Erythroblast (primary cell): ENCODE measurements at regions not wholly inside any gene's neighbourhood (a gene's known extent, or its start where the extent isn't known, plus 50 kb on each side); places are given as distances from the start of the nearest gene placed in this dataset.

Source experiments
- DNase-seq, 2 experiments: peaks; one replicate each; lab custom pipeline; 2025; lab: John Stamatoyannopoulos, UW
- GATA1 ChIP-seq: IDR thresholded peaks from 2 replicates; pipeline ENCODE4 v1.6.1; 2011; ENCODE audit warnings: low read depth, mild to moderate bottlenecking, control low read depth, low read length, moderate library complexity
- POLR2A ChIP-seq: IDR thresholded peaks from 2 replicates; pipeline ENCODE4 v1.6.1; 2011; ENCODE audit warnings: mild to moderate bottlenecking, low read length

DNA sequence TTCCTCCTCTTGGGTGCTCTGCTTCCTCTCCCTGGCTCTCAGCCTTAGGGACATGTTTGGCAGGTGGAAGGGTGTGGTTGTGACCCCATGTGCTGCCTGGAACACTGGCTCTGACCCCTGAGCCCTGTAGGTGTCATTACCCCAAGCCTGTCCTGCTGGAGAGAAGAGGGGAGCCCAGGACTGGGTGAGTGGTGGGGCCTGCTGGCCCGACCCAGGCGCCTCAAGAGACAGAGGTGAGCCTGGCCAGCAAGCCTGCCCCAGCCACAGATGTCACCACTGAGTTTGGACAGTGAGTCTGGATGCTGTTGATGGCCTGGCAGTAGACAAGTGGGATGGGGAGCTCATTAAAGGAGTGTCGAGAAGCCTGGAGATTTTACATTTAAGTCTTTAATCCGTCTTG, 1112.2 kb downstream of the BRD1 start:
- no peak for DNase-seq
- TF ChIP-seq POLR2A (no peak), GATA1 (no peak)

DNA sequence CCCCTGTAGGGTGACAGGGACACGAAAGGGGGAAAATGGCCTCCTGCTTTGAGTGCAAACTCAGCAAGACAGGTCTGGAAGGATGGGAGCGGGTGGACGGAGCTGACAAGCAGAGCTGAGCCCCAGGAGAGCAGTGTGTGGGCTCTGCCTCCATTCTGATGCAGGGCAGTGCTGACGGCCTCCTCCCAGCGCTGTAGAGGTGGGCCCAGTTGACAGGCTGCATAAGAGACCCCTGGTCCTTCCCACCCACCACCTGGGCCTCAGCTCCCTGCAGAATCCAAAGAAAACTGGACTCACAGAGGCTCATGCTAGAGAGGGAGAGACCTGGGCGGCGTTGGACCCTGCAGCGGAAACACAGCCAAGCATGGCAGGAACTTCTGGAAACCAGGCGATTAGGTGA, 1113.4 kb downstream of the BRD1 start:
- TF ChIP-seq GATA1 (no peak), POLR2A (no peak)
- no peak for DNase-seq

DNA sequence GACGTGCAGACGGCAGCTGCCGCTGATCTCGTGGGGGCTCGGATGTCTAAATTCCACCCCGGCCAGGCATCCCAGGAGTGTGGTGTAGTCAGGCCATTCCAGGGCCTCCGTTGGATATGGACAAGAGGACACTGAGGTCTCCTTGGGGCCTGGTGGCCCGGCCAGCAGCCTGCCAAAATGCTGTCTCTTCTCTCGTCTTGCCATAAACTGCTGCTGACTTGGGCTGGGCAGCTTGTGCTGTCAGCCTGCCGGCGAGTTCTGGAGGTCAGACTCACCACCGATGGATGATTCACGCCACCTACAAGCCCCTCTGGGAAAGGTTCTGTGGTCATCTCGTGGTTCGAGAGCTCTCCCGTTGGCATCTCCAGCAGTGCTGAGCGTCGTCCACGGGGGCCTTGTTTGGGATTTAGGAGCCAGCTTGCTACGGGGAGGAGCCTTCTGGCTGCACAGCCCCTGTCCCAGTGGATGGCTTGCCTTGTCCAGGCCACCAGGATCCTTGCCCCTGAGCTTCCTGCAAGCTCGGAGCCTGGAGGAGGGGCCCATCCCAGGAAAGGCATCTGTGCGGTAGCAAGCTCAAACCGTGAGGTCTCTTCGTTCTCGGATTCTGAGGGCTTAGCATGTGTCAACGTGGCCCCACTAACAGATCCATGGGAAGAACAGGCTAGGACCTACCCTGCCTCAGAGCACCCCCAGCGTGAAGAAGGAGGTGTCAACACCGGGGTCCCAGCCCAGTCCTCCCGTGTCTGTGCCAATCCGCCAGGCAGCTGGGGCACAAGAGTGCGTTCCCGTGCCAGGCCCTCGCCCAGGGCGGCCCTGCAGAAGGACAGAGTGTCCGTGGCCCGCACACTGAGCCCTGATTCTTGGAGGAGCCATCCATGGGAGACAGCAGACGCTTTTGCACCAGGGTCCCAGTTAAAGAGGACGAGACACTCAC, 1114.1 kb downstream of the BRD1 start:
- TF ChIP-seq POLR2A: no peak
- no peak for TF ChIP-seq GATA1

GRCh38 chr22:48712558-48713271, 1115.0 kb downstream of the BRD1 start:
- TF ChIP-seq GATA1: no peak
- no peak for TF ChIP-seq POLR2A
- no peak for DNase-seq

More for the DNA sequence above, 1114.1 kb downstream of the BRD1 start:
- DNase-seq: no peak

GRCh38 chr22:48711669-48712068, 1116.0 kb downstream of the BRD1 start:
- no peak for DNase-seq
- no peak for TF ChIP-seq GATA1
- no peak for TF ChIP-seq POLR2A

DNA sequence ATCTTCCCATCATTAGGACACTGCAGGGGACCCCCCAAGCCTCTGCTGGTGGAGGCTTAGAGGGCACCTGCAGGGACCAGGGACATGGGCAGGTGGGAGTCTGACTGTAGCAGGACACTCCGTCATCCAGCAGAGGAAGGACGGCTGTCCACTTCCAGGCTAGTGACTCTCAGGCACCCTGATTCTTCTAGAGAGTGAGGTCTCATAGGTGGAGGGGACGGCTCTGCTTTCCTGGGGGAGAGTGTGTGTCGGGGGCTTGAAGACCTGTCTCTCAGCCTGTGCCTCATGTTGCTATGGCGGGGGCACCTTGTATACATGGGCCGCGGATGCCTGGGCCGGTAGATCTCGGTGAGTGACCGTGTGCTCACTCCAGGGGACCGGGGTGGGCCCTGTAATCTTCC, 1116.6 kb downstream of the BRD1 start:
- no peak for DNase-seq
- TF ChIP-seq POLR2A: no peak
- TF ChIP-seq GATA1: no peak

DNA sequence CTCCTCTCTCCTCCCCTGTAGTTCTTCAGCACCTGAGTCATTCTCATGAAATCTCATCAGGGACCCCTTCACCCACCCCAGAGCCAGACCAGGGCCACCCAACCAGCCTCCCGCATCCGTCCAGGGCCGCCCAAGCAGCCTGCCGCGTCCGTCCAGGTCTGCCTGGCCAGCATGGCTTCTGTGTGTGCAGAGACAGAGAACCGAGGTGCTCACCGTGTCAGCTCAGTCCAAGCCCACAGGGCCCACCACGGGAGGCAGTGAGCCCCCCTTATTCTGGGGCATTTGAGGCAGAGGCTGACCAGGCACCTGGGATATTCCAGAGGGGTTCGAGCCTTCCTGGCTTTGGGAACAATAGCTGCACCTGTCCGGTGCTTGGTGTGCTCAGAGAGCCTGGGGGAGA, 1117.3 kb downstream of the BRD1 start:
- no peak for TF ChIP-seq GATA1
- no peak for DNase-seq

DNA sequence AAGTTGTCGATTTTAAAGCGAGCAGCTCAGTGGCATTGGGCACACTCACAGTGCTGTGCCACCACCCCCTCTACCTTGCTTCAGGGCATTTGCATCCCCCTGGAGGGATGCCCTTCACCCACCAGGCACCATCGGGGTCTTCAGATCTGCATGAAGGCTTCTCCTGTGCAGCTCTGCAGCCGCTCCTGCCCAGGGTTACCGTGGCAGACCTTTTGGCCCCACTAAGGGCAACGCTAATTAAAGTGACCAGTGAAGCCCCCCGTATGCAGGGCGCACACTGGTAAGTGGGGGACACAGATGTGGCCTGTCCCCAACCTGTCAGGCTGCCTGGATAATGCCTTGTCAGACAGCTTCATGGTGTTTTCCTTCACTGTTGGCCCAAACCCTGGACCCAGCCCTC, 1117.7 kb downstream of the BRD1 start:
- DNase-seq: no peak
- no peak for TF ChIP-seq POLR2A
- no peak for TF ChIP-seq GATA1

DNA sequence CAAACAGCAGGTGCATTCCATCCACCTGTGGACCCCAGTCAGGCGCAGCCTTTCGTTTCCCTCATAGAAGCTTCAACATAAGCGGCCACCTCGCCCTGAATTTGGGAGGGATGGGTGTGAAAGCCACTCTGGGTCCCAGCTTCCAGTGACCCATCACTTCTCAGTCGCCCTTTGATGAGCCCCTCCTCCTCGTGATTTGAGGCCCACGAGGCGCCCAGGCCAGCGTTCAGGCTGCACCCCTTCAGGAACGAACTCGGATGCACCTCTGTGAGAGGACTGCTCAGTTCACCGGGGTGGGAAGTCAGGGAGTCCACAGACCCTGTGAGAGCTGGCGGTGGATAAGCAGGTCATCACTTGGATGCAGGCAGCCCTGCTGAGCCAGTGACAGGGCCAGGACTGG, 1118.2 kb downstream of the BRD1 start:
- no peak for DNase-seq

DNA sequence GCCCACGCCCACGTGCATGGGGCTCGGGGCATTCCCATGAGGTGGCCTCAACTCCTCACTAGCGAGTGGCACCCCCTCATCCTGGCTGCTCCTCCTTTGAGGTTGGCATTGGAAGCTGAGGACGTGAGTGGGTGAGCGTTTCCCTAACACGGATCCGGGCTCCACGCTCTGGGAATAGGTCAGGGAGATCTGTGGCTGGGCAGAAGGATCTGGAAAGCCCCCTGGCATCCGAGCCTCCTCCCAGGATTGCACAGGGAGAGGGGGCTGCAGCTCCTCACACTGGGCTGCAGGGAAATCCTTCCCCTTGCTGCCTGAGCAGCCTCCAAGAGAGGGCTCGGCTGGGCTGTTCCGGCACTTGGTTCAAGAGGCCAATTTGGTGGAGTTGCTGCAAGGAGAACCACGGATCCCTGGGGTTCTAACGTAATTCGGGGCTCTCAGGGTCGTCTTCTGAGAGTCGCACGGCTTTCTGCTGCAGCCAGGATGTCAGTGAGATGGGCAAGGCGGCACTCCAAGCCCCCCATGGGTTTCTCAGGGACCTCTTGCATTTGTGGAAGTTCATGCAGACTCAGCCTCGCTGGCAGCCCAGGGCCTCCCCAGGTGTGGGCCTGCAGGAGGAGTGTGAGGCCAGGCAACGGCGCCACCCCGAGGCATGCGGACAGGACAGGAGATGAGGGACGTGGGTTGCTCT, 1119.0 kb downstream of the BRD1 start:
- no peak for DNase-seq
- TF ChIP-seq POLR2A (no peak), GATA1 (no peak)

More for the DNA sequence above, 1118.2 kb downstream of the BRD1 start:
- TF ChIP-seq POLR2A (no peak), GATA1 (no peak)

- DNase-seq: no peak
- TF ChIP-seq POLR2A: no peak
- TF ChIP-seq GATA1: no peak
Measured at GRCh38 chr22:48707763-48708557, 1119.7 kb downstream of the BRD1 start.

- no peak for DNase-seq
- TF ChIP-seq GATA1 (no peak), POLR2A (no peak)
Measured at GRCh38 chr22:48706934-48707762, 1120.5 kb downstream of the BRD1 start.
